AG04450 (cell line): ENCODE measurements at regions not wholly inside any gene's neighbourhood (a gene's known extent, or its start where the extent isn't known, plus 50 kb on each side); places are given as distances from the start of the nearest gene placed in this dataset.

Experiments used
- CTCF ChIA-PET: fragments of 300-600, 350-600 bp; formaldehyde crosslinking; extraction: SDS; loops from one replicate; lab custom pipeline; 2022; ENCODE audit warnings: antibody characterized with exemption, inconsistent platforms; lab: Charles Lee
- POLR2A ChIA-PET: fragments of 350-600 bp; formaldehyde crosslinking; extraction: SDS; loops from one replicate; lab custom pipeline; 2021; ENCODE audit warnings: antibody characterized with exemption, inconsistent platforms; lab: Yijun Ruan, JAX
- DNase-seq: peaks from one replicate; pipeline ENCODE4 v3.0.0-alpha.2; 2011; ENCODE audit warnings: low read depth, low spot score
- H3K27ac ChIP-seq: one replicate; pipeline ENCODE4 v1.5.1; 2012; ENCODE audit warnings: low read depth, low read length, control low read depth
- H3K27me3 ChIP-seq: one replicate; pipeline ENCODE4 v1.6.0; 2012; ENCODE audit warnings: low read length; ENCODE audit not compliant: control insufficient read depth, insufficient read depth
- H3K4me3 ChIP-seq: 2 replicates; pipeline ENCODE4 v1.5.1; 2011; ENCODE audit warnings: mild to moderate bottlenecking, low read depth, low read length, control low read depth
- H3K9me3 ChIP-seq: 2 replicates; pipeline ENCODE4 v1.5.1; 2012; ENCODE audit warnings: low read length; ENCODE audit not compliant: control insufficient read depth, insufficient read depth
- TF ChIP-seq, protein P1 (sequence below): IDR thresholded peaks from 2 replicates; pipeline ENCODE4 v1.5.1; 2011; ENCODE audit warnings: low read depth, low read length, control low read depth, inconsistent platforms

DNA sequence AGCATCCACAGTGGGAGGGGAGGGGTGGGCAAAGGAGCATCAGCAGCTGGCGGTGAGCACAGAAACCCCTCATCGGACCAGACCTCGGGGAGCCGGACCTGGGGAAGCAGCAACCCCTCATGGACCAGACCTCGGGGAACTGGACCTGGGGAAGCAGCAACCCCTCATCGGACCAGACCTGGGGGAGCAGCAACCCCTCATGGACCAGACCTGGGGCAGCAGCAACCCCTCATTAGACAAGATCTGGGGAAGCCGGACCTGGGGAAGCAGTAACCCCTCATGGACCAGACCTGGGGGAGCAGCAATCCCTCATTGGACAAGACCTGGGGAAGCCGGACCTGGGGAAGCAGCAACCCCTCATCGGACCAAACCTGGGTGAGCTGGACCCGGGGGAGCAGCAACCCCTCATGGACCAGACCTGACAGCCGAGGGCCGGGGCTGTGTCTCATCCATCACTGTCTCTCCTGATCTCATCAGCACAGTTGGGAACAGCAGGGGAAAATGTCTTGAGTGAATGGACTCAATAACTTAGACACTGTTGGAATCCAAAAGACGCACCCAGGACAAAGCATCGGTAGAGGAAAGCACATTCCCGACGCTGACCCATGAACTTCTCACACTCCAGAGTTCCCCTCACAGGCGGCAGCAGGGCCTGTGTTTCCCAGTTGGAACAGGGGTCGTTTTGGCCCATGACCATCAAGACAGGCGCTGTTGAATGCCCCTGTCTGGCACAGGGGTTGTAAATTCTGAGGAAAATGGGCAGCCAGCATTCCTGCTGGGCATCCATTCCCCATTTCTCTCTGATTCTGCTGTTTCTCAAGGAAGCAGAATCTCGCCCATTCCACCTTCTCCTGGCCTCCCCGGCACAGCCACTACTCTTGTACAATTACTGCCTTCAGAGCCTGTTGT lies 1494.6 kb downstream of the TBC1D22A start:
- DNase-seq = no peak

DNA sequence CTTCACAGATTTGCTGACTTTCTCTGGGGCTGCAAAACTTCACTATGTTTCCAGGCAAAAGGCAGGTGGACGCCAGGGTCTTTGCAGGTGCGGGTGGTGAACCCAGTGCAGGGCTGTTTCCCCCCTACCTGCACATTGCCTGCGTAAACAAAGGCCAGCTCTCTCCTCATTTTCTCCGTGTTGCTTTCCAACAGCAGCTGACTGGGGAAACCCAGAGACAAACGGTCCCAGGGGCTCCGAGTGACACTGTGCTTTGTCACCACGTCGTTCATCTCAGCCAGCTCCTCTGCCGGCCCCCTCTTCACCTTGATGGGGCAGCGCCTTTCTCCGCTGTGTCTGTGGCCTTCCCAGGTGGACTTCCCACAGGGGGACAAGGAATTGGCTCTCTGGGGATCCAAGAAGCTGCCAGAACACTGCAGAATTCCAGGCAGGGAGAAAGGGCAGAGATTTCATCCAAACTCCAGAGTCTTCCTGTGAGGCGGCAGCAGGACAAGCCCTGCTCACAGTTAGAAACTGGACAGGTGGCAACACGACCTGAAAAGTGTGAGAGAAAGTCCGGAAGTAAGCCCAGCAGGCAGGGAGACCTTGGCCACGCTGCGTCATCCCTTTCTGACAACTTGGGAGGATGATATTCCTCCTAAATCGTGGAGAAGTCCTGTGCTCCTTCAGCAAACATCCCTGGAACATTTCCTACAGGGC lies 1493.7 kb downstream of the TBC1D22A start:
- no peak overlapping the region for H3K4me3 ChIP-seq
- no peaks in the 10 kb centered on the region for H3K27me3 ChIP-seq
- POLR2A ChIA-PET = no interaction called here
- TF ChIP-seq, protein P1, sequence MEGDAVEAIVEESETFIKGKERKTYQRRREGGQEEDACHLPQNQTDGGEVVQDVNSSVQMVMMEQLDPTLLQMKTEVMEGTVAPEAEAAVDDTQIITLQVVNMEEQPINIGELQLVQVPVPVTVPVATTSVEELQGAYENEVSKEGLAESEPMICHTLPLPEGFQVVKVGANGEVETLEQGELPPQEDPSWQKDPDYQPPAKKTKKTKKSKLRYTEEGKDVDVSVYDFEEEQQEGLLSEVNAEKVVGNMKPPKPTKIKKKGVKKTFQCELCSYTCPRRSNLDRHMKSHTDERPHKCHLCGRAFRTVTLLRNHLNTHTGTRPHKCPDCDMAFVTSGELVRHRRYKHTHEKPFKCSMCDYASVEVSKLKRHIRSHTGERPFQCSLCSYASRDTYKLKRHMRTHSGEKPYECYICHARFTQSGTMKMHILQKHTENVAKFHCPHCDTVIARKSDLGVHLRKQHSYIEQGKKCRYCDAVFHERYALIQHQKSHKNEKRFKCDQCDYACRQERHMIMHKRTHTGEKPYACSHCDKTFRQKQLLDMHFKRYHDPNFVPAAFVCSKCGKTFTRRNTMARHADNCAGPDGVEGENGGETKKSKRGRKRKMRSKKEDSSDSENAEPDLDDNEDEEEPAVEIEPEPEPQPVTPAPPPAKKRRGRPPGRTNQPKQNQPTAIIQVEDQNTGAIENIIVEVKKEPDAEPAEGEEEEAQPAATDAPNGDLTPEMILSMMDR = no peak
- no peak for DNase-seq
- CTCF ChIA-PET = no interaction called here
- H3K27ac ChIP-seq = no peak overlapping the region
- H3K9me3 ChIP-seq = peaks cover 69% of the 10 kb centered on the region

More for the DNA sequence above, 1494.6 kb downstream of the TBC1D22A start:
- POLR2A ChIA-PET = no interaction called here
- H3K9me3 ChIP-seq = peaks cover 68% of the 10 kb centered on the region
- no peak overlapping the region for H3K27ac ChIP-seq
- no peaks in the 10 kb centered on the region for H3K27me3 ChIP-seq
- TF ChIP-seq, protein P1 = no peak
- H3K4me3 ChIP-seq = no peak overlapping the region
- CTCF ChIA-PET = no interaction called here

DNA sequence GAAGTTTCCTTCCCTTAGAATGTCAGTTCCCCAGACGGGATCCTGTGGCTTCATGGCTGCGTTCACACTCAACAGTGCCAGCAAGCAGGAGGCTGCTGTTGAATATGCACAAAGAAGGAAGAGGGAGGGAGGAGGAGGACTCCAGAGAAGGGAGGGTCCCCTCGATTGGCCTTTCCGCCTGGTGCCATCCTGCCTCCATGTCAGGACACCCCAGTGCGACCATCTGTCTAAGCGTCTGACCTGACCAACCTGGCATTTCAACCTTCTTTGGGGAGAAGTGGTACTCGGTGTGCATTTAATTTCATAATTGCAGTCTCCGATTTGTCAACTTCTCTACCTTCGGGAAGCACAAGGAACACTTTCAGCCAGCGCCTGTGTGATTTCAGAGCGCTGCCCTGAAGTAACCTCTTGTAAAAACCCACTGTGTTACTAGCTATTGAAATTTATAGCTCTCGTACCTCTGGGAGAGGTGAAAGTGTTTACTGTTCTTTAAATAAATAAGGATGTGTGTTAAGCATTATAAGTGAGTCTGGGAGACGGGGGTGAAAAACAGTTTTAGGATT lies 1491.9 kb downstream of the TBC1D22A start:
- Histone ChIP-seq H3K27me3 (no peaks in the 10 kb centered on the region), H3K4me3 (no peak overlapping the region), H3K9me3 (peaks cover 77% of the 10 kb centered on the region), H3K27ac (no peak overlapping the region)
- DNase-seq = no peak
- ChIA-PET POLR2A (no interaction called here), CTCF (no interaction called here)
- TF ChIP-seq, protein P1 = no peak

DNA sequence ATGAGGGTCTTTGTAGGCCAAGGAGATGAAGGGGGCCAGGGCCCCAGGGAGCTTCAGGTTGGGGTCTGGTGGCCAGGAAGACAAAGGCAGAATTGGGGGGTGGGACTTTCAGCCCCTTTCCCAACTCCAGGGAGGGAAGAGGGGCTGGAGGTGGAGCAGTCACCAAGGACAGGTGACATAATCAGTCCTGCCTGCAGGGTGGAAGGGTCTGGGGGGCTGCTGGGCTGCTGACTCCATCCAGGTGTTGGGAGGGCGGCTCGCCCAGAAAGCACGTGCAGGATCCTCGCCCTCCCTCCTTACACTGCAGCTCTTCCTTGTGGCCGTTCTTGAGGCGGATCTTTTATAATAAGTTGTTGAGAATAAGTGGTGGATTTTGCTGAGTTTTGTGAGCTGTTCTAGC lies 1491.1 kb downstream of the TBC1D22A start:
- no peak for DNase-seq
- Histone ChIP-seq H3K27ac (no peak overlapping the region), H3K9me3 (peaks cover 77% of the 10 kb centered on the region), H3K4me3 (no peak overlapping the region), H3K27me3 (no peaks in the 10 kb centered on the region)
- TF ChIP-seq, protein P1 = no peak
- CTCF ChIA-PET = no interaction called here
- POLR2A ChIA-PET = no interaction called here

DNA sequence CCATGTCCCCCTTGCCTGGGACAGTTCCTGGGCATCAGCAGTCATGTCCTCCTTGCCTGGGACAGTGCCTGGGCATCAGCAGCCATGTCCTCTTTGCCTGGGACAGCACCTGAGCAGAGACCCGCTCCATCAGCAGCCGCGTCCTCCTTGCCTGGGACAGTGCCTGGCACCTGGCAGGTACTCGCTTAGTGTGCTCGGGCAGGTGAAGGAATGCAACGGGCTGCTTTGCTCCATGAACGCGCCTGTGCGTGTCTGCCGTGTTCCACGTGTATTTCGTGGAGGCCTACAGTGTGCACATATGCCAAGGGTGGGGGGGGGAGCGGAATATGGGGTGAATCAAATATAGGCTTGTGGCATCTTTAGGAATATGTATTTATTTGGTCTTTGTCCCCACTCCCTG lies 1490.7 kb downstream of the TBC1D22A start:
- TF ChIP-seq, protein P1 = no peak
- CTCF ChIA-PET = no interaction called here

More for the DNA sequence above, 1490.7 kb downstream of the TBC1D22A start:
- H3K27me3 ChIP-seq = no peaks in the 10 kb centered on the region
- DNase-seq = no peak
- no peak overlapping the region for H3K27ac ChIP-seq
- no peak overlapping the region for H3K4me3 ChIP-seq
- POLR2A ChIA-PET = no interaction called here
- H3K9me3 ChIP-seq = peaks cover 77% of the 10 kb centered on the region
